ENCODE measurements at regions not wholly inside any gene's neighbourhood (a gene's known extent, or its start where the extent isn't known, plus 50 kb on each side); places are given as distances from the start of the nearest gene placed in this dataset.

GRCh38 chr11:15594607-15595006 is 479.9 kb downstream of the INSC start:
- Histone ChIP-seq H3K27ac (no peak overlapping the region), H3K9me3 (no peaks in the 10 kb centered on the region), H3K27me3 (replicated peaks; ENCODE audit: insufficient read depth) (no peaks in the 10 kb centered on the region), H3K4me1 (ENCODE audit: control insufficient read depth in 1 of 2, low read depth in 2 of 2) (peaks cover 0 to 5% of the 10 kb centered on the region in 2 donors), H3K36me3 (no peaks in the 10 kb centered on the region), H3K4me3 (no peak overlapping the region)
- DNase-seq (ENCODE audit: low spot score) = no peak
- no peak for TF ChIP-seq CTCF (IDR thresholded peaks at IDR 0.05)
- no peak for ATAC-seq (ENCODE audit: insufficient number of reproducible peaks, low FRiP score, low read depth)

GRCh38 chr11:15599376-15599775 is 484.7 kb downstream of the INSC start:
- Histone ChIP-seq H3K4me1 (ENCODE audit: control insufficient read depth in 1 of 2, low read depth in 2 of 2) (peaks cover 0 to 18% of the 10 kb centered on the region in 2 donors), H3K36me3 (no peaks in the 10 kb centered on the region), H3K4me3 (no peak overlapping the region), H3K27me3 (replicated peaks; ENCODE audit: insufficient read depth) (no peaks in the 10 kb centered on the region), H3K27ac (no peak overlapping the region), H3K9me3 (no peaks in the 10 kb centered on the region)
- no peak for TF ChIP-seq CTCF (IDR thresholded peaks at IDR 0.05)
- DNase-seq (ENCODE audit: low spot score) (no peak), ATAC-seq (ENCODE audit: insufficient number of reproducible peaks, low FRiP score, low read depth) (no peak)

- DNase-seq (ENCODE audit: low spot score) (no peak), ATAC-seq (ENCODE audit: insufficient number of reproducible peaks, low FRiP score, low read depth) (no peak)
- no peaks in the 10 kb centered on the region for H3K36me3 ChIP-seq
- H3K4me3 ChIP-seq = no peak overlapping the region
- TF ChIP-seq CTCF (IDR thresholded peaks at IDR 0.05) = no peak
- no peaks in the 10 kb centered on the region for H3K27me3 ChIP-seq (replicated peaks; ENCODE audit: insufficient read depth)
- peaks cover 0 to 14% of the 10 kb centered on the region in 2 donors for H3K4me1 ChIP-seq (ENCODE audit: control insufficient read depth in 1 of 2, low read depth in 2 of 2)
- H3K27ac ChIP-seq = no peak overlapping the region
- H3K9me3 ChIP-seq = no peaks in the 10 kb centered on the region
These were observed 487.3 kb downstream of the INSC start for GRCh38 chr11:15602047-15602446.

- no peak overlapping the region for H3K4me3 ChIP-seq
- H3K9me3 ChIP-seq = no peaks in the 10 kb centered on the region
- no peaks in the 10 kb centered on the region for H3K36me3 ChIP-seq
- ATAC-seq (ENCODE audit: insufficient number of reproducible peaks, low FRiP score, low read depth) (no peak), DNase-seq (ENCODE audit: low spot score) (no peak)
- no peaks in the 10 kb centered on the region for H3K27me3 ChIP-seq (replicated peaks; ENCODE audit: insufficient read depth)
- H3K27ac ChIP-seq = no peak overlapping the region
- peaks cover 0 to 14% of the 10 kb centered on the region in 2 donors for H3K4me1 ChIP-seq (ENCODE audit: control insufficient read depth in 1 of 2, low read depth in 2 of 2)
- TF ChIP-seq CTCF (IDR thresholded peaks at IDR 0.05) = no peak
These were observed 488.3 kb downstream of the INSC start for GRCh38 chr11:15602785-15603567.

GRCh38 chr11:15605094-15605493 is 490.4 kb downstream of the INSC start:
- Histone ChIP-seq H3K36me3 (no peaks in the 10 kb centered on the region), H3K27me3 (replicated peaks; ENCODE audit: insufficient read depth) (no peaks in the 10 kb centered on the region), H3K4me1 (ENCODE audit: control insufficient read depth in 1 of 2, low read depth in 2 of 2) (peaks cover 0 to 14% of the 10 kb centered on the region in 2 donors), H3K9me3 (no peaks in the 10 kb centered on the region), H3K4me3 (no peak overlapping the region), H3K27ac (no peak overlapping the region)
- TF ChIP-seq CTCF (IDR thresholded peaks at IDR 0.05) = no peak
- DNase-seq (ENCODE audit: low spot score) = no peak
- ATAC-seq (ENCODE audit: insufficient number of reproducible peaks, low FRiP score, low read depth) = no peak

All from thoracic aorta (tissue), 2 donors.